Left cardiac atrium (tissue), 4 donors: ENCODE measurements at regions not wholly inside any gene's neighbourhood (a gene's known extent, or its start where the extent isn't known, plus 50 kb on each side); places are given as distances from the start of the nearest gene placed in this dataset.
"Not testable (repeated sequence)": the region's sequence is repeated elsewhere in the genome, so short reads cannot be mapped to it uniquely, and the experiment has no call there.

Experiments used
- ATAC-seq, 2 donors: fragments of 200-7000 bp; cut with Tn5 transposase; one replicate each; pipeline ENCODE4 v1.9.1; 2020; ENCODE audit warnings: mild to moderate bottlenecking in 2 of 2, moderate library complexity in 2 of 2
- DNase-seq: peaks from one replicate; pipeline ENCODE4 v3.0.0-alpha.2; 2020
- intact Hi-C, 2 donors: fragments of 100-400 bp; cut with DNase I; formaldehyde crosslinking; loops; one replicate each; pipeline versions ENCODE4 v1.14.1 to v1.15.1; 2022 to 2023
- donor health status: DM: no; HTN: yes; CAD: no.
- donor health status: DM: no; HTN: yes; CAD: no; lungs with severe emphysema.
- donor health status: DM: yes; HTN: yes; CAD: no.
- donor health status: Dilated cardiomyopathy.

- no peak for ATAC-seq
- intact Hi-C loops = no loop called here
- no peak for DNase-seq
Observed at GRCh38 chr9:29339387-29339786, 1766.1 kb upstream of the C9orf72 start.

DNA sequence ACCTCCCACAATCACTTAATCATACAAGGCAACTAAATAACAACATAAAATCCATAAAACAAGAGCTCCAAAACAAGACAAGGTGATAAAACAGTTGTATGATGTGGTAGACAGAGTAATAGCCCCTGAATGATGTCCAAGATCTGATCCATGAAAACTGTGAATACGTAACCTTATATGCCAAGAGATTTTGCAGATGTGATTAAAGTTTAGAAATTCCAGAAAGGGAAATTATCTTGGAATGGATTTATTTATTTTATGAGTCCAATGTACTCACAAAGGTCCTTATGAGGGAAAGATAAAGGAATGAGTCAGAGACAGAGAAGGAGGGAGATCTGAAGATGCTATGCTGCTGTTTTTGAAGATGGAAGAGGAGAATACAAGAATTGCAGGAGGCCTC is 1775.7 kb upstream of the C9orf72 start:
- DNase-seq (no peak), ATAC-seq (no peak)
- intact Hi-C loops = loop anchor here in 1 of 2 donors (10.0 kb wide), 1 partner anchor 64 kb away; no protein-coding TSS in a partner anchor

DNA sequence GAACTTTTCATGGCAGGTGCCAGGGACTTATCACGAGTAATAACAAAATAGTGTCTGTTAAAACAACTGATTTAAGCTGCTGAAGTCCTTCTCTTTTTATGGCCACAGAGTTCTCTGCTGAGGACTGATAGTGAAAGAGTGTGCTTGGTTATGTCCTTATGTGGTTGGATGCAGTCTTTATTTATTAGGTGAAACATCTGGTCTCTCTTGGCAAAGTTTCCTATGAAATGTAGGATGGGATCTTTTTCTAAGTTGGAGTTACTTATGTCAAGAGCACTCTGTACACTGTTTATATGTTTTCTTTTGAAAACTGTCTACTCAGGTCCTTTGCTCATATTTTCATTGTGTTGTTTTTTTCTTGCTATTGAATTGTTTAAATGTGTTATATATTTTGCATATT is 1816.1 kb upstream of the C9orf72 start:
- no peak for DNase-seq
- intact Hi-C loops = no loop called here
- ATAC-seq = no peak

DNA sequence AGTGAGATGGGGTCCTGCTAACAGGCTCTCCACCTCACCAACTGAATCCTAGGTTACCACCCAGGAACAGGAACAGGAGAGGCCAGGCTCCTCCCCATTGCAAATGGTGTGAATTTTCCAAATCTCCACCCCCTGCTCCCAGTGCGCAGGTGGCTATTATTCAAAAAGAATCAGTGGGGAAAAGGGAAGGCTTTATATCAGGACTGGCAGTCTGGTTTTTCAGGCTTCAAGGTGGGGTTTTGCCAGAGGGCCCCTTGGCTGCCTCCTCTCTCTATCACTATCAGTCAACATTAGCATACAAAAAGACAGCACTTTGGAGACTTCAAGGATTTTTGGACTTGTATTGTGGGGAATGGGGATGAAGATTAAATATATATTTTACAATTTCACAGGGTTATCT is 1817.6 kb upstream of the C9orf72 start:
- ATAC-seq (no peak), DNase-seq (no peak)
- intact Hi-C loops = loop anchor here in 1 of 2 donors (10.0 kb wide), 1 partner anchor 66 kb away; no protein-coding TSS in a partner anchor

DNA sequence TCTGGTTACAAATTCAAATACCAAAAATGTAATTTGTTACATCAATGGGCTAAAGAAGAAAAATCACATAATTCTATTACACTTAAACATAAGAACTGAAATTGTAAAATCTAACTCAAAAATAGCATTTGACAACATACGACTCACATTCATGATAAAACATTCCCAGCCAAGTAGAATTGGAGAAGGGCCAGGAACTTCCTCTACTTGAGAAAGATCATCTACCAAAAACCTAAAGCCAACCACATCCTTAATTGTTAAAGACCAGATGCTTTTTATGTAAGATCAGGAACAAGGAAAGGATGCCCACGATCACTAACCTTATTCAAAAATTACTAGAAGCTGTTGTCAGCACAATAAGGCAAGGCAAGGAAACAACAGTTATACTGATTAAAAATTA is 1819.8 kb upstream of the C9orf72 start:
- intact Hi-C loops = loop anchor here in 1 of 2 donors (10.0 kb wide), 1 partner anchor 68 kb away; no protein-coding TSS in a partner anchor
- ATAC-seq = no peak

DNA sequence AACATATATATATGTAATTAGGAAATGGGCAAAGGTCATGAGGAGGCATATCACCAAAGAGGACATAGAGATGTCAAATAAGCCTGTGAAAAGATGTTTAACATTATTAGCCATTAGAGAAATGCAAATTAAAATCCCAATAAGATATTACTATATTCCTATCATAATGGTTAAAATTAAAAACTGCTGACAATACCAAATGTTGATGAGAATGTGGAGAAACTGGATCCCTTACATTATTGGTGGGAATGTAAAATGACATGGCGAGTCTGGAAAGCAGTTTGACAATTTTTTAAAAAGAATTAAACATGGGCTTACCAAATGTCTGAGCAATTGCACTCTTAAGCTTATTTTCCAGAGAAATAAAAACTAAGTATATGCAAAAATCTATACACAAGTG is 1821.6 kb upstream of the C9orf72 start:
- ATAC-seq (no peak), DNase-seq (no peak)
- intact Hi-C loops = loop anchor here in 1 of 2 donors (10.0 kb wide), 1 partner anchor 70 kb away; no protein-coding TSS in a partner anchor

More for the DNA sequence above, 1819.8 kb upstream of the C9orf72 start:
- DNase-seq = no peak

- intact Hi-C loops = loop anchor here in 1 of 2 donors (10.0 kb wide), 1 partner anchor 72 kb away; no protein-coding TSS in a partner anchor
- DNase-seq (no peak), ATAC-seq (no peak)
Observed at GRCh38 chr9:29397148-29397547, 1823.9 kb upstream of the C9orf72 start.

- DNase-seq = no peak
- intact Hi-C loops = no loop called here
Observed at GRCh38 chr9:29416204-29416603, 1842.9 kb upstream of the C9orf72 start.

DNA sequence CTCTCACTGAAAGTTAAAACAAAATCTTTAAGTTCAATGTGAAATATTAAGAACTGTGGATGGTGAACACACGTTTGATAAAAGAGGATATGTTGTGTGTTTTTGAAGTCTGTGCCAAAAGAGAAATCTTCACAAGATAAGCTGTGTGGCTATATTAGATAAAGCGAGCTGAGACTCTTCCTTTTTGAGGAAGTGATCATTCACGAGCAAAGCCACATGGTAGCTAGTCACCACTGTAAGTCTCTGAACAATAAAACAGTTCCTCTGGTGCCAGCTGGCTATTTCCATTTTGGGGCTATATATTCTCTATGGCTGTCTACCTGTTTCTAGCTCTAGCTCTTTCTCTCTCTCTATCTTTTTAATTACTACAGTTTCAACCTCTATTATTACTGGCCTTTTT is 1849.2 kb upstream of the C9orf72 start:
- DNase-seq = no peak

More at GRCh38 chr9:29416204-29416603, 1842.9 kb upstream of the C9orf72 start:
- ATAC-seq = no peak

GRCh38 chr9:29432191-29432590 is 1858.9 kb upstream of the C9orf72 start:
- DNase-seq (no peak), ATAC-seq (no peak)
- intact Hi-C loops = no loop called here

More for the DNA sequence above, 1849.2 kb upstream of the C9orf72 start:
- no peak for ATAC-seq
- intact Hi-C loops = no loop called here

- intact Hi-C loops, DNase-seq, ATAC-seq: not testable (repeated sequence)
Observed at GRCh38 chr9:29432656-29433055, 1859.4 kb upstream of the C9orf72 start.

DNA sequence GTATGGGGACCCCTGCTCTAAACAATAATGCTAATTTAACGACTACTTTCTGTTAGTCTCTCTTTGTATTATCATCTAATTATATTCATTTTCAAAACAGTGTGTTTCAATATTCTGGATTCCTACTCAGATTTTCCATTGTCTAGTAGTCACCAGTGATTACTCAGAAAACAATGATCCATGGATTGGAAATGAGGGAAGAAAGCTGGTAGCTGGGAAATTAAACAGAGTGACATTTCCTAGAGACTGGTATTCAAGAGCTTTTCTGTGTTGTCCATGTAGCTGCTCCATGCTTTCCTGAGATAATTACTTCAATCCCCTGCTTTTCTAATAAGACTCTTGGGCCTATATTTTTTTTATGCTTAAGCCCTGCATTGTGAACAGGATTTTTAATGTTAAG is 1862.1 kb upstream of the C9orf72 start:
- intact Hi-C loops = no loop called here
- ATAC-seq = no peak
- no peak for DNase-seq

DNA sequence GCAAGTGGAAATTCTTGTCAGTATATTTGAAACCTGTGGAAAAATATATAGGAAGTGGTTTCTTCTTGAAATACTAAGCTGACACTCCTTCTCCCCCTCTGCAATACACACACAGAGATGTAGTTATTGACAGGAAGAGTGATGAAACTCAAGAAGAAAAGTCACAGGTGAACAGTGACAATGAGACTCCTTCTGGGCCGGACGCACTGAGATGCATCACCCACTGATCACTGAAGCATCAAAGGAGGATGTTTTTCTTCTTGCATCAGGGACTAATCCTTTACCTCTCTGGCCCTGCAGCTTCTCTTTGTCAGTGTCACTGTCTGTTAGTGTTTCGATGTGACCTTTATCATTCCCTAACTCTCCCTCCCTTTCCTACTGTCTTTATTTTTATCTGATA is 1864.2 kb upstream of the C9orf72 start:
- intact Hi-C loops = no loop called here
- ATAC-seq = no peak
- DNase-seq = no peak

- no peak for ATAC-seq
Observed at GRCh38 chr9:29439961-29440360, 1866.7 kb upstream of the C9orf72 start.

GRCh38 chr9:29440449-29440848 is 1867.2 kb upstream of the C9orf72 start:
- DNase-seq (no peak), ATAC-seq (no peak)
- intact Hi-C loops = no loop called here

More at GRCh38 chr9:29439961-29440360, 1866.7 kb upstream of the C9orf72 start:
- intact Hi-C loops = no loop called here
- no peak for DNase-seq

GRCh38 chr9:29445751-29446150 is 1872.5 kb upstream of the C9orf72 start:
- intact Hi-C loops = no loop called here
- ATAC-seq (no peak), DNase-seq (no peak)

DNA sequence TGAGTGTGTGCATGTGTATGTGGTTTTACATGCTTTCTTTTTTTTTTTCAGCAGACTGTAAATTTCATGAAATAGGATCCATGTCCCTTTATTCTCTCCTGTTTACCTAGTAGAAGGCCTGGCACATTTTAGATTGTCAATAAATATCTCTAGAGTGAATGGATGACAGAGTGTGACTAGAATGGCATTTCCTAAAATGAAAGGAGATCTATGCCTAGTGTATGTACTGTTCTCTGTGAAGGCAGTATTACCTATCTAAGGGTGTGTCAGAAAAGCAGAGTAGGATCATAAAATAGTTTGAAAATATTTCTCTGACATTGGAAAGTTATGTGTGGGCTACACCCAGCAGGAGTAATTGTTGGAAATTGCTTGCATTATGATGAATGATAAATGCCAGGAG is 1876.0 kb upstream of the C9orf72 start:
- DNase-seq (no peak), ATAC-seq (no peak)
- intact Hi-C loops = no loop called here

DNA sequence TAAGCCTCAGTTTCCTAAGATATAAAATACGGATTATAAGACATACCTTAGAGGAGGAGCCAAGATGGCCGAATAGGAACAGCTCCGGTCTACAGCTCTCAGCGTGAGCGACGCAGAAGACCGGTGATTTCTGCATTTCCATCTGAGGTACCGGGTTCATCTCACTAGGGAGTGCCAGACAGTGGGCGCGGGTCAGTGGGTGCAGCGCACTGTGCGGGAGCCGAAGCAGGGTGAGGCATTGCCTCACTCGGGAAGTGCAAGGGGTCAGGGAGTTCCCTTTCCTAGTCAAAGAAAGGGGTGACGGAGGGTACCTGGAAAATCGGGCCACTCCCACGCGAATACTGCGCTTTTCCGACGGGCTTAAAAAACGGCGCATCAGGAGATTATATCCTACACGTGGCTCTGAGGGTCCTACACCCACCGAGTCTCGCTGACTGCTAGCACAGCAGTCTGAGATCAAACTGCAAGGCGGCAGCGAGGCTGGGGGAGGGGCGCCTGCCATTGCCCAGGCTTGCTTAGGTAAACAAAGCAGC is 1877.1 kb upstream of the C9orf72 start:
- ATAC-seq, intact Hi-C loops, DNase-seq: not testable (repeated sequence)

DNA sequence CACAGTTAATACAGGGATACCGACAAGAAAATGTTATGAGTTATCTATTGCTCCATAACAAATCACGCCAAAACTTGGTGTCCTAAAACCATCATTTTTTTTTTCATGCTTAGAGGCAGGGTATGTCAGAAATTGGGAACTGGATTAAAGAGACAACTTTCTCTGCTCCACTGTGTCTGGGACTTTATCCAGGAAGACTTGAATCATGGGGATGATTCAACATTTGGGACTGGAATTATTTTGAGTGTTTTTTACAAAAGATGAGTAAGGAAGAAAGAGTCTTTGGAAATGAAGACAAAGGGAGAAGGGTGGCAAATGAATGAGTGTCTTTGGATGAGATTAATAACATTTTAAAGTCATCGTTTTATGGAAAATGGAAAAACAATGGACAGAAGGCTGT is 1883.7 kb upstream of the C9orf72 start:
- DNase-seq (no peak), ATAC-seq (no peak)
- intact Hi-C loops = no loop called here

GRCh38 chr9:29475471-29475870 is 1902.2 kb upstream of the C9orf72 start:
- intact Hi-C loops = no loop called here
- DNase-seq (no peak), ATAC-seq (no peak)

GRCh38 chr9:29511680-29512079 is 1938.4 kb upstream of the C9orf72 start:
- intact Hi-C loops = no loop called here
- DNase-seq (no peak), ATAC-seq (no peak)
